MCF 10A (cell line): ENCODE measurements at regions not wholly inside any gene's neighbourhood (a gene's known extent, or its start where the extent isn't known, plus 50 kb on each side); places are given as distances from the start of the nearest gene placed in this dataset.
"Not testable (repeated sequence)": the region's sequence is repeated elsewhere in the genome, so short reads cannot be mapped to it uniquely, and the experiment has no call there.

Experiments used
- BruUV-seq: library from RNA; stranded (reverse); fragments of 400-500 nt; replicated peaks from 2 replicates; lab custom pipeline; 2021; lab: Mats Ljungman, UMichigan
- CTCF ChIA-PET: fragments of 300-600 bp; sonication (Branson Sonifier 250); formaldehyde crosslinking; extraction: SDS; loops from one replicate; lab custom pipeline; 2021; ENCODE audit warnings: antibody characterized with exemption, inconsistent platforms; lab: Yijun Ruan, JAX
- POLR2A ChIA-PET: fragments of 300-600, 350-650 bp; sonication (Branson Sonifier 250); formaldehyde crosslinking; extraction: SDS; loops from one replicate; lab custom pipeline; 2020; ENCODE audit warnings: antibody characterized with exemption, inconsistent platforms; lab: Yijun Ruan, JAX
- DNase-seq: peaks from one replicate; pipeline ENCODE4 v3.0.0-alpha.2; 2018; ENCODE audit not compliant: unreplicated experiment
- H3K27ac Mint-ChIP-seq: one replicate; pipeline ENCODE4 v1.8.0; 2022; ENCODE audit warnings: mild to moderate bottlenecking, low read depth, mixed read lengths; ENCODE audit not compliant: unreplicated experiment
- H3K27me3 Mint-ChIP-seq: one replicate; pipeline ENCODE4 v1.8.0; 2022; ENCODE audit warnings: mixed read lengths; ENCODE audit not compliant: insufficient read depth, unreplicated experiment
- H3K36me3 Mint-ChIP-seq: one replicate; pipeline ENCODE4 v1.8.0; 2022; ENCODE audit warnings: mild to moderate bottlenecking, moderate library complexity, mixed read lengths; ENCODE audit not compliant: insufficient read depth, unreplicated experiment
- H3K4me1 Mint-ChIP-seq: one replicate; pipeline ENCODE4 v1.8.0; 2022; ENCODE audit warnings: mixed read lengths; ENCODE audit not compliant: insufficient read depth, unreplicated experiment
- H3K4me3 Mint-ChIP-seq: one replicate; pipeline ENCODE4 v1.8.0; 2022; ENCODE audit warnings: mild to moderate bottlenecking, moderate library complexity, mixed read lengths; ENCODE audit not compliant: unreplicated experiment
- H3K9me3 Mint-ChIP-seq: one replicate; pipeline ENCODE4 v1.8.0; 2022; ENCODE audit warnings: mixed read lengths; ENCODE audit not compliant: unreplicated experiment
- CTCF ChIP-seq: fragments of 200-600 bp; IDR thresholded peaks from one replicate; pipeline ENCODE4 v1.8.0; 2022; ENCODE audit warnings: antibody characterized with exemption, mild to moderate bottlenecking; ENCODE audit not compliant: unreplicated experiment
- intact Hi-C: fragments of 100-400 bp; cut with micrococcal nuclease; formaldehyde crosslinking; loops from 2 replicates; pipeline ENCODE4 v1.14.1; 2022

GRCh38 chr9:117649126-117649525 is 55.1 kb upstream of the TLR4 start:
- TF ChIP-seq CTCF: no peak
- no TSS peak for BruUV-seq

GRCh38 chr9:117644932-117645636 is 59.1 kb upstream of the TLR4 start:
- ChIA-PET CTCF (interaction anchor here (0.6 to 1.7 kb wide), 10 partner anchors 10 to 1902 kb away, joined by 3 to 6 read pairs (median 3); no protein-coding TSS in a partner anchor), POLR2A (no interaction called here)
- H3K4me1 Mint-ChIP-seq: peaks cover 6% of the 10 kb centered on the region
- H3K27ac Mint-ChIP-seq: no peak overlapping the region
- no peaks in the 10 kb centered on the region for H3K36me3 Mint-ChIP-seq
- no peak for DNase-seq
- no peak for TF ChIP-seq CTCF
- intact Hi-C loops: loop anchor here (10.0 kb wide), 1 partner anchor 530 kb away; no protein-coding TSS in a partner anchor
- peaks cover 11% of the 10 kb centered on the region for H3K9me3 Mint-ChIP-seq
- H3K4me3 Mint-ChIP-seq: peak overlapping the region; percentile 5
- H3K27me3 Mint-ChIP-seq: no peaks in the 10 kb centered on the region
- BruUV-seq: no TSS peak

More at GRCh38 chr9:117649126-117649525, 55.1 kb upstream of the TLR4 start:
- H3K27me3 Mint-ChIP-seq: no peaks in the 10 kb centered on the region
- no peak for DNase-seq
- H3K36me3 Mint-ChIP-seq: no peaks in the 10 kb centered on the region
- H3K4me3 Mint-ChIP-seq: no peak overlapping the region
- intact Hi-C loops: loop anchor here (10.0 kb wide), 1 partner anchor 526 kb away; no protein-coding TSS in a partner anchor
- peaks cover 6% of the 10 kb centered on the region for H3K4me1 Mint-ChIP-seq
- CTCF ChIA-PET: interaction anchor here (1.2 kb wide), 1 partner anchor 253 kb away, joined by 3 read pairs; no protein-coding TSS in a partner anchor
- POLR2A ChIA-PET: interaction anchor here (0.6 kb wide), 1 partner anchor 258 kb away, joined by 3 read pairs; no protein-coding TSS in a partner anchor
- no peak overlapping the region for H3K27ac Mint-ChIP-seq
- H3K9me3 Mint-ChIP-seq: peaks cover 33% of the 10 kb centered on the region

- Mint-ChIP-seq H3K36me3 (no peaks in the 10 kb centered on the region), H3K27ac (no peak overlapping the region), H3K4me1 (peaks cover 6% of the 10 kb centered on the region), H3K27me3 (no peaks in the 10 kb centered on the region), H3K9me3 (peaks cover 4% of the 10 kb centered on the region), H3K4me3 (peak overlapping the region; percentile 5)
- CTCF ChIA-PET: interaction anchor here (0.6 to 1.5 kb wide), 8 partner anchors 10 to 330 kb away, joined by 3 to 6 read pairs (median 3); no protein-coding TSS in a partner anchor
- DNase-seq: peak; percentile 75
- intact Hi-C loops: loop anchor here (10.0 kb wide), 1 partner anchor 530 kb away; no protein-coding TSS in a partner anchor
- POLR2A ChIA-PET: no interaction called here
- no TSS peak for BruUV-seq
- peak; percentile 94 for TF ChIP-seq CTCF
These were observed 59.9 kb upstream of the TLR4 start for GRCh38 chr9:117644133-117644931.

GRCh38 chr9:117643288-117643654 is 60.9 kb upstream of the TLR4 start:
- Mint-ChIP-seq H3K4me3 (no peak overlapping the region), H3K27ac (no peak overlapping the region), H3K27me3 (no peaks in the 10 kb centered on the region), H3K4me1 (peaks cover 6% of the 10 kb centered on the region), H3K9me3 (no peaks in the 10 kb centered on the region), H3K36me3 (no peaks in the 10 kb centered on the region)
- ChIA-PET POLR2A (no interaction called here), CTCF (interaction anchor here (1.4 kb wide), 1 partner anchor 8 kb away, joined by 3 read pairs; no protein-coding TSS in a partner anchor)
- DNase-seq: no peak
- intact Hi-C loops: loop anchor here (10.0 kb wide), 1 partner anchor 532 kb away; no protein-coding TSS in a partner anchor
- no peak for TF ChIP-seq CTCF
- BruUV-seq: no TSS peak

GRCh38 chr9:117642571-117643287 is 61.5 kb upstream of the TLR4 start:
- H3K4me3 Mint-ChIP-seq, POLR2A ChIA-PET, H3K4me1 Mint-ChIP-seq, H3K36me3 Mint-ChIP-seq, H3K9me3 Mint-ChIP-seq, H3K27me3 Mint-ChIP-seq, DNase-seq, H3K27ac Mint-ChIP-seq, BruUV-seq: not testable (repeated sequence)
- intact Hi-C loops: loop anchor here (10.0 kb wide), 1 partner anchor 532 kb away; no protein-coding TSS in a partner anchor
- CTCF ChIA-PET: interaction anchor here (0.6 to 1.4 kb wide), 5 partner anchors 8 to 1101 kb away, joined by 3 to 4 read pairs (median 3); no protein-coding TSS in a partner anchor
